HG02981 (cell line): ENCODE measurements at regions not wholly inside any gene's neighbourhood (a gene's known extent, or its start where the extent isn't known, plus 50 kb on each side); places are given as distances from the start of the nearest gene placed in this dataset.

Source experiments
- ATAC-seq: cut with Tn5 transposase; IDR thresholded peaks from one replicate; pipeline ENCODE4 v1.9.1; 2021; ENCODE audit warnings: mild to moderate bottlenecking, moderate library complexity; ENCODE audit not compliant: unreplicated experiment

DNA sequence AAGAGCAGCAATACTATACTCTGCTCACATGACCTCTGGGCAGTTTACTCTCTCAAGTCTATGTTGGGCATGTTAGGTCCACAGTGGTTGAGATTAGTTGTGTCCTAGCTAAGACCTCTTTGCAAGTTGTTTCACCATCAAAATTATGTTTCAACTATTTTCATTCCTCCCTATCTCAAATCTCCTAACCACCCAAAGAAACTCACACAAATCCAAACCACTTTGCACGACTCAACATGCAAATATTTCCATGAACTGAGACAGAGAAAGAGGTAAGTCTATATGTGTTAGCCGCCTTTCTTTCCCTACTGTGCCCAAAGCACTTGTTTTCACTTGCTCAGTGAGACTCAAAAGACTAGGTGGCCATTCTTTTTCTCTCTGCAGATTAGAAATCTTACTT, 546.8 kb downstream of the TNS1 start:
- ATAC-seq, result no peak

DNA sequence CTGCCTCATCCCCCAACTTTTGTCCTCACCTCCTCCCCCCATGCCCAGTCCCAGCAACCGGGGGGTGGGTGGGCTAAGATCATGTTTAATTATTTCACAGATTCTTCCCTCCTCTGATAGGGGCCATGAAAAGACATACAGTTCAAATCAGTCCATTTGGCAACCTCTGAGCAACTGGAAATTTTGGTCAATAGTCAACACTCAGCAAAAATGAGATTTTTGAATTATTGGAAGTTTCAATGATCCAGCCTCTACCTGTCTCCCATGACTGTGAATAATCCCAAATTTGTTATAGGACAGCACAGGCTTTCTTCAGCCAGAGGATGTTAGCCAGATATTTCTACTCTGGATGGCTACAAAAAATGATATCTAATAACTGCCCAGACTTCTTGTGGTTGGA, 549.9 kb downstream of the TNS1 start:
- no peak for ATAC-seq

DNA sequence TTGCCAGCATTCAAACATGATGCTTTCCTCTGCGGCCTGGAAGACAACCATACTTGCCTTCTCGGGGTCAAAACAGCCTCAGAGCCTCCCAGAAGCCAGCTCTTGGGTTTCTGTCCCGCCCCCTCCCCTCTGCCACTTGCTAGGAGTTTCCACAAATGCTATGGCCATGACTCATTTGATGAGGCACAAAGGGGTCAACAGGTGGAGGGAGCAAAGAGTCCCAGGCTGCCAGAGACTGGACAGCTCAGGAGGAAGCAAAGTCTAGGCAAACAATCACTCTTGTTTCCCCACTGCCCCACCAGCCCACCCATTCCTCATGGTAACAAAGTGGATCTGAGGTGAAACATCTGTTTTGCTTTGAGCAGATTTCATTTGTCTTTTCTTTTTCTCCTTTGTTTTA, 551.1 kb downstream of the TNS1 start:
- no peak for ATAC-seq

DNA sequence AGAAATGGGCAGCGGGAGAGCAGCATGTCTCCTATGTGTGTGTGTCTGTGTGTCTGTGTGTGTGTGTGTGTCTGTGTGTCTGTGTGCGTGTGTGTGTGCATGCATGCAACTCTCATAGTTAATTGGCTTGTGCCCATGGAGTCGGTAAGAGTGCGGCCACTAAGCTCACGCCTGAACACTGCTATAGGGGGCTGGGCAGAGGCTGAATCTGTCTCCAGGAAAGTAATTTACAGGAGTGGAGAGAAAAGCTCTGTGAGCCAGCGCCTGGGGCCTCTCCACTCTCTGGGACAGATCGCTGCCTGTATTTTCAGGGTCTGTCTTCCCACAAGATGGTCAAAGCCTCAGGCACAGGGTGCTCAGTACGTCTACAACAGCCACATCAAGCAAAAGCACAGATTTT, 553.4 kb downstream of the TNS1 start:
- no peak for ATAC-seq

DNA sequence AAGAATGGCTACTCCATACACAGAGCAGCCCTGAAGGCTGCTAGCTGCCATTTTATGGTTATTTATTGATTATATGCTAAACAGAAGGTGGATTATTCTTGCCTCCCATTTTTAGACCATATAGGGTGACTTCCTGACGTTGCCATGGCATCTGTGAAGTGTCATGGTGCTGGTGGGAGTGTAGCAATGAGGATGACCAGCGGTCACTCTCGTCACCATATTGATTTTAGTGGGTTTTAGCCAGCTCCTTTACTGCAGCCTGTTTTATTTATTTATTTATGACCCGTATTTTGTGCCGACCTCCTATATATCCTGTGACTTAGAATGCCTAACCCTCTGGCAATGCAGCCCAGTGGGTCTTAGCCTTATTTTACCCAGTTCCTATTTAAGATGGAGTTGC, 553.9 kb downstream of the TNS1 start:
- ATAC-seq, result no peak

DNA sequence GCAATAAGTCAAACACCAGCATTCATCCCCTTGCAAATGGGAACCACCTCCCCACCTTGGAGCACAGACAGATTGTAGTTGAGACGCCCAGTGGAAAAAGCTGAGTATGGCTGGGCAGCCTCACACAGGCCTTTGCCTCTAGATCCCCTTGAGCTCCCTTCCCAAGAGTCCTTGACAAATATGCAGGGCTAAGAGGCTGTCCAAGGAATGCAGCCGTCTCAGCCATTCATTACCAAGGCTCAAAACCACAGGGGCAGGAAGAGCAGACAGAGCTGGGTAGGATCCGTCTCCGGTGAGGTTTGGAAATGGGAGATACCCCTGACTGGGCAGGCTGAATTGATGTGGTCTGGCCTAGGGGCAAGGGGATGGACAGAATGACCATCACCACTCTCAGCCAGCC, 557.1 kb downstream of the TNS1 start:
- ATAC-seq, result no peak

DNA sequence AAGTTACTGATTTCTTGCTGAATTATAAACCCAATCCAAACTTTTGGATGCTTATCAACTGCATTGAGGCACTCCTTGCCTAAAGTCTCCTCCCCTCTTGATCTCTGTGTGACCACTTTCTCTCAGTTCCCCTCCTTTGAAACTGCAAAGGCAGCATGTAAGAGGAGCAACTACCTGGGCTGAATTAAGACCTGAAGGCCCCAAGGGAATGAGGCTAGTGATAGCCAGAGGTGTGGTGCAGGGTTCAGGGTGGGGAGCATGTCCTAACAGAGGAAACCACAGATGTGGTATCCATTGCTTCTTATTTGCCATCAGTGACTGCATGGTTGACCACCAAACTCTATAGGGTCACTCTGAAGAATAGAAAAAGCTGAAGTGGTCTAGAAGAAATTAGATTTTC, 557.9 kb downstream of the TNS1 start:
- peak; percentile 59 for ATAC-seq

DNA sequence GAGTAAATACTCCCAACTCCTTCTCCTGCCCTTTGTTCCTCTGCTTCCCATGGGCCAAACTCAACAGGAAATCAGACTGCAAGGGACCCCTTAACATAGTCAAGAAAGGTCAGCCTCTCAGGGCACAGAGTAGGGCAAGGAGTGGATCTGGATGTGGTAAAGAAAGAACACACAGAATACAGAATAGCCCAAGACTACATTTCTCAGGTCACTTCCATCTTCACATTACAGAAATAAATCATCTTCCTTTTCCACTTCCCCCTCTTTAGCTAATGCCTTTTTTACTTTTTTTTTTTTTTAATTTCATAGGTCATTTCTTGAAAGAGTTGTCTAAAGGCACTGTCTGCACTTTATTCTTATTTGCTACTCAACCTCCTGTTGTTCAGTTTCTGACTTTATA, 558.3 kb downstream of the TNS1 start:
- no peak for ATAC-seq

DNA sequence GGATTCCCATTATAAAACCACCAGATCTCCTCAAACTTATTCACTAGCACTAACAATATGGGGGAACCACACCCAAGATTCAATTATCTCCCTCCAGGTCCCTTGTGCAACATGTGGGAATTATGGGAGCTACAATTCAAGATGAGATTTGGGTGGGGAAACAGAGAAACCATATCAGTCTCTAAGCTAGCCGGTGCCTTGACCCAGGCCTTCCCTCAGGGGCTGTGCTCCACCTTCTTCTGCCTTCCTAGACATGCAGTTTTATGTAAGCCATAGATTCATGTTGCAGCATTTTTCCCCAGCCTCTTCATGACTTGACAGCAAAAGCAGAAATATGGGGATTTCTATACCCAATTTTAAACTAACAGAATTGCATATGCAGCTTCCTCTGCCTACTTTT, 559.2 kb downstream of the TNS1 start:
- ATAC-seq, result no peak

DNA sequence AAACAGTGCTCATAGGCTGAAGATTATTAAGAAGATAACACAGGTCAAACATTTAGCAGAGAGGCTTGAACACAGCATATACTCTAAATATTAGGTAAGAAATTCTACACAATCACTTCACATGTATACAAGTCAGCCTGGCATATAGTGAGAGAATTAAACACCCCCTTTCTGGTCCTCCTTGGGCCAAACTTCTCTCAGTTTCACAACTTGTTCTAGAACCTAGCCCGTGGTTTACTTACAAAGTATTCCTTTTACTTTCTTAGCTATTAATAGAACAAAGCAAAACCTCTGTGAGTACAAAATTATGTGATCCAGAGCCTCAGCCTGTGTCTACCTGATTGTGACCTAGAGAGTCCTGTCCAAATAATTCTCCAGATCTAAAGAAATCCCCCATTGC, 562.8 kb downstream of the TNS1 start:
- peak; percentile 68 for ATAC-seq

DNA sequence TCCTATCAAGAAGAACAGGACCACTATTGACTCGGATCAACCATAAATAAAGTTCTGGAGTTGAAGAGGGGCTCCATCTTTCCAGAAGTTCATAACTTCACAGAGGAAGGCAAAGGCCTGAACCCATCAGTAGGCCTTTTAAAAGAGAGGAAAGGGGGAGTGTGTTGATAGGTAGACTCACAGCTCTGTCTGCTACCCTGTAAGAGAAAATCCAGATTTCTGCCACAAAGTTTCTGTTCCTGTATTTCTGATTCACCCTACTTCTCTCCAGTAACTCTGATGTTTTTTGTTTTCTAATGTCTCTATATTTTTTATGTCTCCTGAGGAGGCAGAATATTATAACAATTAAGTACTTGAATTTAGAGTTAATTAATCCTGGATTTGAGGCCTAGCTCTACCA, 564.0 kb downstream of the TNS1 start:
- peak; percentile 57 for ATAC-seq

DNA sequence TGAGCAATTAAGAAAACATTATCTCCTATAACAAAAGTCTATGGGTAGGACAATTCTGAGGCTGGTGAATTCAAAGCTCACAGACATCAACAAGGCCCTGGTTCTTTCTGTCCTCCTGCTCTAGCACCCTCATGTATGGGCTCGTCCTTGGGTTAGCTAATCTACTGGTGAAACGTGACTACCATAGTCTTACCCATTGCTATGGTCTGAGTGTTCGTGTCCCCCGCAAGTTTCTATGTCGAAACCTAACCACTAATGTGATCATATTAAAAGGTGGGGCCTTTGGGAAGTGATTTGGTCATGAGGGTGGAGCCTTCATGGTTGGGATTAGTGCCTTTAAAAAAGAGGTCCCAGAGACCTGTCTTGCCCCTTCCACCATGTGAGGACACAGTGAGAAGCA, 564.7 kb downstream of the TNS1 start:
- ATAC-seq, result no peak

DNA sequence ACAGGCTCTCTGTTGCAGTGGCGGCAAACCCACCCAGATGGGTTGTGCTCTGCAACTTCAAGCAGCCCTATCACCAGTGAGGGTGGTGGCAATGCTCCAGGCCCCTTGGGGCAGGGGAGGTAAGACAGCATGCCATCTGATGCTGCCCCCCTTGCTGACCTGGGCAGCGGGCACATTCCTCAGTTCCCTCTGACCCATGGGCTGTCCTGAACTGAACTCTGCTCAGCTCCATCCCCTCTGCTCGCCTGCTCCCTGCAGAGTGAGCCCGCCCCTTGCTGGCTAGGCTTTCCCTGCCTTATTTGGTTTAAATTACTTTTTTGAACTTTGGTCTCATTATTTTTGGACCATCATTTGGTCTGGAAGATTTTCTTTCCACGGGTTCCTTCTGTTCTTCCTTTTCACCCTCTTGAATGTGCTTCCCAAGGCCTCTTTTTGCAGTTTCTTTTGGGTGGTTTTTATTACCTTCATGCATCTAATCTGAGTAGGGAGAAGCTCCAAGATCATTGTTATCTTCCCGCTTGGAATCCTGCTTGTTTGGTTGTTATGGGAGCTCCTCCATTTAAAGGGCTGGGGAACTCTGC, 565.4 kb downstream of the TNS1 start:
- ATAC-seq, result no peak

DNA sequence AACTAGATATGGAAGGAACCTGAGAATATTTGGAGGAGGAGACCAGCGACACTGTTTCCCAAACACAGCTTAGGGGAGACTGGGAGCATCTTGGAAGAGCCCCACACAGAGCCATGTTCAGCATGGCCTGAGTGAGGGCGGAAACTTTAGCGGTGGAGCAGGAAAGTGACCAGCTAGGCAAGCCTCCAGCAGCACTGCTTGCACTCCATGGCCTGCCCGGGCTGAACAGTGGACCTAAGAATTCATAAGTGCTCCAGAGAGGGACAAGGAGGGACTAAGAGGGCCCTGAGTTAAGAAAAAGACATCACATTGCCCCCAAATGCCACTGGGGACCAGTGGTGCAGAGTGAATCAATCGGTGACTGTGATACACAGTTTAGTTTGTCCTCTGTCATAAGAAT, 566.4 kb downstream of the TNS1 start:
- ATAC-seq, result no peak

DNA sequence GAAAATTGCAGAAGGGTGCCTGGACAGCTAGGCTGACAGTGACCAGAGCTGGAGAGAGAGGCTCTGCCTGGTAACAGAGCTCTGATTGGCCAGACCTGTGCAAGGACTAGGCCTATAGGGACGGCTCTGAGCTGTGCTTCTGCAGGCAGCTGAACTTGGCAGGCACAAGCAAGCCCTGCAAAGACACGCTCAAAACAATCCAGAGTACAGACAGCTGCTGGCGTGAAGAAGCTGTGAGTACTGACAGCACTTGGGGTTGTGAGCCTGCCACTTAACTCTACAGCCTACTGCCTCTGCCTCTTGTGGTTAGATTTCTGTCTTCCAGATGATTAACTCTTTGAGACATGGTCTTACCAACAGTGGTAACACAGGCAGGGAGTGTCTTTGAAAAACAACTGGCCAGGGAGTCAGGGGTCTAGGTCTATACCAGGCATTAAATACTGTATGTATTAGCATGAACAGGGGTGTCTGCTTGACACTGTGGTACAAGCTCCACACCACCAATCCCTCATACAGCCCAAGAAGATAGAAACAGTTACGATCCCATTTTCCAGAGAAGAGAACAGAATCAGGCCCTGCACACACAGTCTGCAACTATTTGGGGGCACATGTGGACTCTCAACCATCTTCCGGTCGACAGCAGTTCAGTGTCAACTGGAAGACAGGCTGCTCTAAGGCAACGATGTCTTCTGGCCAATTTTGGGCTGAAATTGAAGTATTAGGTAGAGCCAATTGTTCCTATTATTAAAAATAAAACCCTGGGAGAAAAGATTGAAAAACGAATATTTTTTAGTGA, 568.4 kb downstream of the TNS1 start:
- peak; percentile 96 for ATAC-seq

DNA sequence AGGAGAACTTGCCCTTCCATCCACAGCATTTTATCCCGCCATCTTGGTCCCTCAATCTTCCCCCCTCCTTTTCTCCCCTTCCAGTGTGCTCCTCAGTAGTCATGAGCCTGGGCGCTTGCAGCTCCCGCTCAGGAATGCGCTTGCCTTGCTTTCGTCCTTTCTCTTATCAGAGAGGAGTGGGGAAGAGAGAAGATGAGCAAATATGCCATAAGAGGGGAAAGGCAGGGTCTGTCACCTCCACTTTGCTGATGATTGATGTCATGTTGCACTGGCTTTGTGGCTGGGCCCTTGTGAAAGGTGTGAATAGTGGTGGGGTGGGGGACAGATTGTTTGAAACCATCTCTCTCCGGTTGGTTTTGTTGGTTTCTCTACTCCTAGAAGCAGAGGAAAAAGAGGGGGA, 569.3 kb downstream of the TNS1 start:
- ATAC-seq, result no peak

DNA sequence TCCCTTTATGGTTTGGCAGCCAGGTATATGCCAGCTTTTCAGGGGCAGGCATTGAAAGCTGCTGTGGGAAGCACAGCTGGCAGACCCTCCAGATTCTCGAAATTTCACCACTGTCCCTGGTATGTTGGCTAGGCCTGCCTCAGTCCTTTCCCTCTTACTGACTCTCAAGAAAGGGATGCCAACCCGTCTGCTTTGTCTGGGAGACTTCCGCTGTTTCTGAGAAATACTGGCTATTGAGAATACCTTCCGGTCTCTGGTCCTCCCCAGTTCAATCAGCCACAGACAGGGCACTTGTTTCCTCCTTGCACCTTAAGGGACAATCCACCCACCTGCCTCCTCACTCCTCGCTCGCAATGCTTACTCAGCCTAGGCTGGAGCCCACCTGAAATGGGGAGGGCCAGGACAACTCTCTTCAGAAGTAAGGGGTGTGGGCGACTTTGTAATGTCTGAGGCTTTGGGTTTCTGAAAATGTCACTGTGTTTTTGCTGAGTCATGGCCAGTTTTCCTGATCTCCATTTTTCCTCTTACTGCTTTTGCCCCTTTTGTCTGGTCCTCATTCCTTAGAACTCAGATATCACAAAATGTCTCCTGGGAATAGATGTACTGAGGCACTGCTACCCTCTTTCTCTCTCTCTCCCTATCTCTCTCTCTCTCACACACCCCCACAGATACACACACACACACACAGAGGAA, 571.1 kb downstream of the TNS1 start:
- ATAC-seq, result no peak

DNA sequence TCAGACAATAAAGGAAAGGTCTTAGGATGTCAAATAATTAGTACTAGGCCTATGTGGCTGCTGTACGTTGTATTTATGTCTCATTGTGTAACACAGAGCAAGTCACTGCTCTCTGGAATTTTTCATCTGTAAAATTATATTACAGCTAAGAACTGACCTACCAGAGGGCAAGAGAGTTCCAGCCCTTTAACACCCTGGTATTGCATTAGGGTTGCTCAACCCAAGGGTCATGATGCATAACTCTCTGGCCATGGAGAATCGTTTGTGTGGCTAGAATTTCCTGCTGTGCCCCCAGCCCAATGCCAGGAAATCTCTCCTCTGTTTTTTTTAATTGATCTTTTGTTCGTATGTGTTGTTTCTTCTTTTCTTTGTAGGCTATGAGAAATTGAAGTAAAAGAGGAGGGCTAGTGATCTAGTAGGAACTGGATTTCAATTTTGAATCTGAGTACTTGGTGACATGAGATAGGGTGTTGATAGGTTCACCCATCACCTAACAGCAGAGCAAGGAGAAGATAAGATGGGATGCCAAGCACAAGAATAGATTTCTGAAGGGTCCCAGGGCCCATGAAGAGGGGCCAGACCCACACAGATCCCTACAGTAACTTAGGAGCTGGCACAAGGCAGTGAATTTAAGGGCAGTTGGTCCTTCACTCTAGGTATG, 571.2 kb upstream of the TNP1 start:
- no peak for ATAC-seq

DNA sequence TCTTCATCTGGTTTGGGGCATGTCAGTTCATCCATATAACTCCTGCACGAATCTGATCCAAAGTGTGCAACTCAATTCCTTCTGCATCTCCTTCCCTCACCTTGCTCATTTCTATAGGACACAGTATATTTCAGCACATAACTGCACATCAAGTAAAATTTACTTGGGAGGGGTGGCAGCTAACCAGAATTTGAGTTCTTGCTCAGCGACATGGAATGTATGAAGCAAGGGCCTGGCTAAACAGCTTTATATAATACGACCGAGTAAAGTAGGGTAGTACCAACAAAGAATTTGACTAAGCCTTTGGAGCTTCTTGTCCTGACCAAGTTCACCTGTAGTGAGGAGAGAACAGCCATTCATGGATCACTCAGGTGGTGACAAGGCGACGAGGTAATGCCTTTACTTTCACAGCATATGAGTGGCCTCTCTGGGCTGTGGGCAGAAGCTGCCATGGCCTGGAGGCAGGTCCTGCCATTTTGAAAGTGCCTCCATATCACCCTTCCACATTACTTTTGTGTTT, 570.2 kb upstream of the TNP1 start:
- ATAC-seq, result no peak

DNA sequence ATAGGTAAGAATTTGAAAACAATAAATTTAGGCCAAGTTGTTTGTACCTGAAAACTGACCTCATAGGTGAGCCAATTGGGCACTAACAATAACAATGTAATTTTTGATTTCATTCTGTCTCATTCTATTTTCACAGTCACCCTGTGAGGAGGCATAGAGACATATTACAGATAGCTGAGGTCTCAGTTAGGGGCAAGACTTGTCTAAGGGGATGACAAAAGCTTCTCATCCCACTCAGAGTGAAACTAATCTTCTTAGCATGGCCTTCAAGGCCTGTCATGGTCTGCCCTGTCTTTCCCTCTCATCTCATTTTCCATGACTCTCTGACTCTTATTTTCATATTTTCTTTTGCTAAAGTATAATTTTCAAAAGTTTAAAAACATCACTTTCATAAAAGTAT, 562.0 kb upstream of the TNP1 start:
- no peak for ATAC-seq

DNA sequence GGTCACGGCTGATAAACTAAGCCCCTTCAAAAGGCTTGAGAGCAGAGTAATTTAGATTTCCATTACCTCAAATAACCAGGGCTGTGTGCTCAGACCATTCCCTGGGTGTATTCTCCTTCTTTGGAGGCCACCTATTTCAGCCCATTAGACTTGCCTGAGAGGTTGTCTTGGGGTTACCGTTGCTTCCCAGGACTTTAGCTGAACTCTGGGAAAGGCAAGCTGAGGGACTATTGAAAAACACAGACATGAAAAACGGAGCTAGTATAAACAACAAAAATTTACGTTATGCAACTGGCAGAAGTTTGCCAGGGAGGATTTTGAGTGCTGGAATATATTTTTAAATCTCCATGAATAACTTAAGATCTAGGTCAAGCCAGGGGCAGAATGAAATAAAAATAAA, 561.0 kb upstream of the TNP1 start:
- ATAC-seq, result no peak
